Upper lobe of right lung (tissue), 1 donor: ENCODE measurements at regions not wholly inside any gene's neighbourhood (a gene's known extent, or its start where the extent isn't known, plus 50 kb on each side); places are given as distances from the start of the nearest gene placed in this dataset.

Experiments used
- ATAC-seq: fragments of 200-7000 bp; cut with Tn5 transposase; one replicate; pipeline ENCODE4 v1.9.1; 2020; ENCODE audit warnings: mild to moderate bottlenecking, moderate library complexity
- DNase-seq: peaks from one replicate; pipeline ENCODE4 v3.0.0-alpha.2; 2020
- H3K27ac ChIP-seq: fragments of 200-600 bp; one replicate; pipeline ENCODE4 v1.8.0; 2022
- H3K27me3 ChIP-seq: fragments of 200-600 bp; one replicate; pipeline ENCODE4 v1.8.0; 2022; ENCODE audit warnings: mild to moderate bottlenecking
- H3K36me3 ChIP-seq: fragments of 200-600 bp; one replicate; pipeline ENCODE4 v1.8.0; 2022
- H3K4me1 ChIP-seq: fragments of 200-600 bp; one replicate; pipeline ENCODE4 v1.8.0; 2022
- H3K4me3 ChIP-seq: fragments of 200-600 bp; one replicate; pipeline ENCODE4 v1.8.0; 2022; ENCODE audit warnings: mild to moderate bottlenecking
- H3K9me3 ChIP-seq: fragments of 200-600 bp; one replicate; pipeline ENCODE4 v1.8.0; 2022
- intact Hi-C: fragments of 100-400 bp; cut with DNase I; formaldehyde crosslinking; loops from one replicate; pipeline ENCODE4 v1.11.0; 2022
- TF ChIP-seq, protein P1 (sequence below): fragments of 200-600 bp; IDR thresholded peaks from one replicate; pipeline ENCODE4 v1.8.0; 2022; ENCODE audit warnings: antibody characterized with exemption
- donor health status: DM: no; HTN: yes; CAD: no; lungs with severe emphysema.

GRCh38 chr1:212231372-212231771 is 53.8 kb upstream of the PPP2R5A start:
- Histone ChIP-seq H3K4me3 (no peak overlapping the region), H3K36me3 (no peaks in the 10 kb centered on the region), H3K9me3 (no peaks in the 10 kb centered on the region), H3K27ac (no peak overlapping the region), H3K27me3 (no peaks in the 10 kb centered on the region), H3K4me1 (peaks cover 9% of the 10 kb centered on the region)
- TF ChIP-seq, protein P1, sequence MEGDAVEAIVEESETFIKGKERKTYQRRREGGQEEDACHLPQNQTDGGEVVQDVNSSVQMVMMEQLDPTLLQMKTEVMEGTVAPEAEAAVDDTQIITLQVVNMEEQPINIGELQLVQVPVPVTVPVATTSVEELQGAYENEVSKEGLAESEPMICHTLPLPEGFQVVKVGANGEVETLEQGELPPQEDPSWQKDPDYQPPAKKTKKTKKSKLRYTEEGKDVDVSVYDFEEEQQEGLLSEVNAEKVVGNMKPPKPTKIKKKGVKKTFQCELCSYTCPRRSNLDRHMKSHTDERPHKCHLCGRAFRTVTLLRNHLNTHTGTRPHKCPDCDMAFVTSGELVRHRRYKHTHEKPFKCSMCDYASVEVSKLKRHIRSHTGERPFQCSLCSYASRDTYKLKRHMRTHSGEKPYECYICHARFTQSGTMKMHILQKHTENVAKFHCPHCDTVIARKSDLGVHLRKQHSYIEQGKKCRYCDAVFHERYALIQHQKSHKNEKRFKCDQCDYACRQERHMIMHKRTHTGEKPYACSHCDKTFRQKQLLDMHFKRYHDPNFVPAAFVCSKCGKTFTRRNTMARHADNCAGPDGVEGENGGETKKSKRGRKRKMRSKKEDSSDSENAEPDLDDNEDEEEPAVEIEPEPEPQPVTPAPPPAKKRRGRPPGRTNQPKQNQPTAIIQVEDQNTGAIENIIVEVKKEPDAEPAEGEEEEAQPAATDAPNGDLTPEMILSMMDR, result no peak
- intact Hi-C loops, result no loop called here
- DNase-seq (no peak), ATAC-seq (no peak)

GRCh38 chr1:212232090-212232489 is 53.1 kb upstream of the PPP2R5A start:
- Histone ChIP-seq H3K9me3 (no peaks in the 10 kb centered on the region), H3K36me3 (no peaks in the 10 kb centered on the region), H3K4me1 (peaks cover 8% of the 10 kb centered on the region), H3K4me3 (no peak overlapping the region), H3K27me3 (no peaks in the 10 kb centered on the region), H3K27ac (no peak overlapping the region)
- ATAC-seq (no peak), DNase-seq (no peak)
- intact Hi-C loops, result no loop called here
- TF ChIP-seq, protein P1, result no peak

DNA sequence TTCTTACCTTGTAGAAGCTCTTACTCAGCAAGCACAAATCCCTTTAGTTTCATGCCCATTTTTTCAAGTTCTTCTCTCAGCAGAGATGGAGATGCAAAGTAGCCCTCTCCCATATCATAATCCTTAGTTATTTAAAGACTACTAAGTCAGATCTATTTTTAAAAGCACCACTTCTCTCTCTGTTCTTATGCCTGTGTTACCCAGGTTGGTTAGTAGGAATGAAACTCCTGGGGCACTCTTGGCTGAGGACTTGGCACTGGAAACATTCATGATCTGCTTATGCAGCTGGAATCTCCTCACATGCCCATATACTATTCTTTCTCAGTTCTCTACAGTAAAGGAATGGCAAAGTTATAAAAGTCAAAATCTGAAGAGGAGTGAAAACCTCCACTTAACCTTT is 51.9 kb upstream of the PPP2R5A start:
- Histone ChIP-seq H3K4me3 (no peak overlapping the region), H3K9me3 (no peaks in the 10 kb centered on the region), H3K27ac (no peak overlapping the region), H3K36me3 (no peaks in the 10 kb centered on the region), H3K4me1 (peaks cover 14% of the 10 kb centered on the region), H3K27me3 (no peaks in the 10 kb centered on the region)
- DNase-seq, result no peak
- TF ChIP-seq, protein P1, result no peak
- intact Hi-C loops, result no loop called here
- ATAC-seq, result no peak

GRCh38 chr1:212234431-212235395 is 50.5 kb upstream of the PPP2R5A start:
- H3K27ac ChIP-seq, result no peak overlapping the region
- ATAC-seq (peak; percentile 94), DNase-seq (no peak)
- H3K4me1 ChIP-seq, result peaks cover 24% of the 10 kb centered on the region
- H3K9me3 ChIP-seq, result no peaks in the 10 kb centered on the region
- H3K36me3 ChIP-seq, result no peaks in the 10 kb centered on the region
- TF ChIP-seq, protein P1, result no peak
- intact Hi-C loops, result no loop called here
- H3K27me3 ChIP-seq, result no peaks in the 10 kb centered on the region
- H3K4me3 ChIP-seq, result no peak overlapping the region
